GM18517 (cell line): ENCODE measurements at regions not wholly inside any gene's neighbourhood (a gene's known extent, or its start where the extent isn't known, plus 50 kb on each side); places are given as distances from the start of the nearest gene placed in this dataset.

Source experiments
- ATAC-seq: cut with Tn5 transposase; IDR thresholded peaks from one replicate; pipeline ENCODE4 v1.9.1; 2021; ENCODE audit warnings: mild to moderate bottlenecking, moderate library complexity; ENCODE audit not compliant: unreplicated experiment

- ATAC-seq, result no peak
Measured at GRCh38 chr2:43129676-43130547, 96.5 kb downstream of the ZFP36L2 start.

- ATAC-seq, result no peak
Measured at GRCh38 chr2:43128559-43128955, 97.8 kb downstream of the ZFP36L2 start.

- ATAC-seq, result no peak
Measured at GRCh38 chr2:43127941-43128558, 98.4 kb downstream of the ZFP36L2 start.

- ATAC-seq, result no peak
Measured at GRCh38 chr2:43127208-43127940, 99.0 kb downstream of the ZFP36L2 start.

GRCh38 chr2:43126817-43127207, 99.6 kb downstream of the ZFP36L2 start:
- ATAC-seq, result no peak

GRCh38 chr2:43125090-43125998, 101.1 kb downstream of the ZFP36L2 start:
- no peak for ATAC-seq

- no peak for ATAC-seq
Measured at GRCh38 chr2:43124687-43125057, 101.7 kb downstream of the ZFP36L2 start.

GRCh38 chr2:43123981-43124686, 102.3 kb downstream of the ZFP36L2 start:
- ATAC-seq, result no peak

- ATAC-seq, result no peak
Measured at GRCh38 chr2:43123486-43123885, 102.9 kb downstream of the ZFP36L2 start.

GRCh38 chr2:43123028-43123427, 103.4 kb downstream of the ZFP36L2 start:
- no peak for ATAC-seq

- ATAC-seq, result no peak
Measured at GRCh38 chr2:43121580-43122314, 104.7 kb downstream of the ZFP36L2 start.

- ATAC-seq, result no peak
Measured at GRCh38 chr2:43119303-43119702, 107.1 kb downstream of the ZFP36L2 start.

GRCh38 chr2:43117521-43118143, 108.8 kb downstream of the ZFP36L2 start:
- no peak for ATAC-seq

GRCh38 chr2:43116988-43117387, 109.4 kb downstream of the ZFP36L2 start:
- no peak for ATAC-seq

- ATAC-seq, result no peak
Measured at GRCh38 chr2:43115881-43116280, 110.5 kb downstream of the ZFP36L2 start.

- ATAC-seq, result no peak
Measured at GRCh38 chr2:43114210-43114609, 112.2 kb downstream of the ZFP36L2 start.

GRCh38 chr2:43111788-43112554, 114.4 kb downstream of the ZFP36L2 start:
- no peak for ATAC-seq

GRCh38 chr2:43110442-43110871, 115.9 kb downstream of the ZFP36L2 start:
- no peak for ATAC-seq
